Thyroid gland (tissue), 4 donors: ENCODE measurements at regions not wholly inside any gene's neighbourhood (a gene's known extent, or its start where the extent isn't known, plus 50 kb on each side); places are given as distances from the start of the nearest gene placed in this dataset.
A peak's percentile ranks its signal among the peaks of the same experiment; 100 is the strongest.

Experiments used
- DNase-seq, 2 donors: peaks; one replicate each; pipeline ENCODE4 v3.0.0-alpha.2; 2019
- H3K27ac ChIP-seq, 3 donors: fragments of 200-600 bp; sonication (generic); 1 replicate in 2 of 3; 2 replicates in 1 of 3; pipeline ENCODE4 v1.5.1; 2016 to 2019; ENCODE audit warnings: mild to moderate bottlenecking in 1 of 3, moderate library complexity in 1 of 3
- H3K27me3 ChIP-seq: fragments of 200-600 bp; sonication (generic); one replicate; pipeline ENCODE4 v1.5.1; 2019
- H3K36me3 ChIP-seq, 2 donors: fragments of 200-600 bp; sonication (generic); one replicate each; pipeline ENCODE4 v1.5.1; 2016 to 2019
- H3K4me1 ChIP-seq, 2 donors: fragments of 200-600 bp; sonication (generic); one replicate each; pipeline ENCODE4 v1.5.1; 2017 to 2019
- H3K4me3 ChIP-seq, 3 donors: fragments of 200-600 bp; sonication (generic); replicated peaks in 1 of 3; 1 replicate in 2 of 3; 2 replicates in 1 of 3; pipeline ENCODE4 v1.5.1; 2016; ENCODE audit warnings: mild to moderate bottlenecking in 1 of 3
- H3K9me3 ChIP-seq: fragments of 200-600 bp; sonication (generic); one replicate; pipeline ENCODE4 v1.5.1; 2017
- POLR2A ChIP-seq, 2 donors: fragments of 450-650 bp; IDR thresholded peaks; one replicate each; pipeline ENCODE4 v1.6.1; 2017; ENCODE audit warnings: antibody characterized with exemption in 2 of 2, mild to moderate bottlenecking in 2 of 2, moderate library complexity in 1 of 2
- WGBS, 2 donors: methylation state at CpG; one replicate each; pipeline ENCODE4 v1.1.5; 2017; 5-methylcytosine and 5-hydroxymethylcytosine counted together
- intact Hi-C: fragments of 100-400 bp; cut with DNase I; formaldehyde crosslinking; loops from one replicate; pipeline ENCODE4 v1.15.1; 2023
- TF ChIP-seq, protein P1 (sequence below), 6 experiments: fragments of 200-600 bp in 3 of 6; fragments of 450-650 bp in 3 of 6; sonication (generic) in 3 of 6; IDR thresholded peaks; one replicate each; pipeline ENCODE4 v1.5.1; 2016 to 2019; ENCODE audit warnings: antibody characterized with exemption in 6 of 6, mild to moderate bottlenecking in 2 of 6, inconsistent platforms in 1 of 6, moderate library complexity in 1 of 6

DNA sequence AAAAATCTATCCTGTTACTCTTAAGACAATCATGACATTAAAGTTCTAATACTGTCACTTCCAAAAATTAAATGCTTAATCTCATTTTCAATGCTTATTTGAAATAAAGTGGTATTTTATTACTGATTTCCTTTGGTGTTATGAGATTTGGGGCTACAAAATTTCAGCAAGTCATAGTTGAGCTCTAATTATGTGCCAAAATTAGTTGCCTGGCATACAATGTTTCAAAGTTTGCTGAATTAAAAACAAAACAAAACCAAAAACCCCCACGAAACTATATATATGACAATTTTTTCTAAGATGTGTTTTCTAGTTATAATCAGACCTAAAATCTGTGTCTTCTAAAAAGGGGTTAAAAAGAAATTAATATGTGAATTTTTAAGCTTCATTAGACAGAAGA lies 62.2 kb downstream of the KCNRG start:
- no peak overlapping the region for H3K4me3 ChIP-seq
- intact Hi-C loops, result no loop called here
- H3K4me1 ChIP-seq, result no peaks in the 10 kb centered on the region
- H3K9me3 ChIP-seq, result no peaks in the 10 kb centered on the region
- H3K27ac ChIP-seq, result peak overlapping the region in 2 of 3 donors; percentile 8
- no peaks in the 10 kb centered on the region for H3K36me3 ChIP-seq
- TF ChIP-seq, protein P1, sequence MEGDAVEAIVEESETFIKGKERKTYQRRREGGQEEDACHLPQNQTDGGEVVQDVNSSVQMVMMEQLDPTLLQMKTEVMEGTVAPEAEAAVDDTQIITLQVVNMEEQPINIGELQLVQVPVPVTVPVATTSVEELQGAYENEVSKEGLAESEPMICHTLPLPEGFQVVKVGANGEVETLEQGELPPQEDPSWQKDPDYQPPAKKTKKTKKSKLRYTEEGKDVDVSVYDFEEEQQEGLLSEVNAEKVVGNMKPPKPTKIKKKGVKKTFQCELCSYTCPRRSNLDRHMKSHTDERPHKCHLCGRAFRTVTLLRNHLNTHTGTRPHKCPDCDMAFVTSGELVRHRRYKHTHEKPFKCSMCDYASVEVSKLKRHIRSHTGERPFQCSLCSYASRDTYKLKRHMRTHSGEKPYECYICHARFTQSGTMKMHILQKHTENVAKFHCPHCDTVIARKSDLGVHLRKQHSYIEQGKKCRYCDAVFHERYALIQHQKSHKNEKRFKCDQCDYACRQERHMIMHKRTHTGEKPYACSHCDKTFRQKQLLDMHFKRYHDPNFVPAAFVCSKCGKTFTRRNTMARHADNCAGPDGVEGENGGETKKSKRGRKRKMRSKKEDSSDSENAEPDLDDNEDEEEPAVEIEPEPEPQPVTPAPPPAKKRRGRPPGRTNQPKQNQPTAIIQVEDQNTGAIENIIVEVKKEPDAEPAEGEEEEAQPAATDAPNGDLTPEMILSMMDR (IDR thresholded peaks at IDR 0.05), result no peak
- TF ChIP-seq POLR2A (IDR thresholded peaks at IDR 0.05), result no peak
- WGBS, 2 donors, result 72 to 86% methylated on average over 1 of the region's 1 CpG
- DNase-seq, result no peak
- no peaks in the 10 kb centered on the region for H3K27me3 ChIP-seq

DNA sequence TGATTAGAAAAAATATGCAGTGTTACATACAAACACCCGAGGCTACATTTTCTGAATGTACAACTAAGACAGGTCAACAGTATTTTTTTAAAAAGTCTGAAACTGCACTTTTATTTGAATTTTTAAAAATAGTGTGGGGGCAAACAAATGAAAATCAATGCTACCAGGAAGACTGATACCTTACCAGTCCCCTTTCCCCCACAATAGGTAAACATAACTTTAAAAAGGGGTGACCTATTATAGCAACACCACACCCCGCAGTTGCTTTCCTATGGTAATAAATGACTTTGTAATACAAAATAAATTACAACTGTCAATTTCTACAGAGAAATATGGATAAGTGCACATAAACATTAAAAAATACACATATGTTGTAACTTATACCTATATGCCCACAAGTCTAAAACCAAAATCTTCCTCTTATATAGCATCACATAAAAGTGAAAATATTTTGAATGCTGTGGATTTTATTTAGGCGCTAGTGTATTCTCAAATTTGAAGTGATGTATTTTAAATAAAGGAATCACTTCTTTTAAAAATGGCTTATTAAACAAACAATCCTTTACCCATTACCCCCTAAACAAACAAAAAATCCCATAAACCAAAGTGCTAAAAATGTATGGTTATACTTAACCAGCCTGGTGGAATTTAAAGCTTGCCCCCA lies 63.1 kb downstream of the KCNRG start:
- Histone ChIP-seq H3K27me3 (no peaks in the 10 kb centered on the region), H3K4me3 (no peak overlapping the region), H3K27ac (no peak overlapping the region), H3K36me3 (no peaks in the 10 kb centered on the region), H3K9me3 (no peaks in the 10 kb centered on the region), H3K4me1 (peaks cover 0 to 8% of the 10 kb centered on the region in 2 donors)
- WGBS, 2 donors, result 85 to 88% methylated on average over 3 of the region's 3 CpGs
- DNase-seq, result no peak
- TF ChIP-seq, protein P1 (IDR thresholded peaks at IDR 0.05), result no peak
- TF ChIP-seq POLR2A (IDR thresholded peaks at IDR 0.05), result no peak
- intact Hi-C loops, result no loop called here

DNA sequence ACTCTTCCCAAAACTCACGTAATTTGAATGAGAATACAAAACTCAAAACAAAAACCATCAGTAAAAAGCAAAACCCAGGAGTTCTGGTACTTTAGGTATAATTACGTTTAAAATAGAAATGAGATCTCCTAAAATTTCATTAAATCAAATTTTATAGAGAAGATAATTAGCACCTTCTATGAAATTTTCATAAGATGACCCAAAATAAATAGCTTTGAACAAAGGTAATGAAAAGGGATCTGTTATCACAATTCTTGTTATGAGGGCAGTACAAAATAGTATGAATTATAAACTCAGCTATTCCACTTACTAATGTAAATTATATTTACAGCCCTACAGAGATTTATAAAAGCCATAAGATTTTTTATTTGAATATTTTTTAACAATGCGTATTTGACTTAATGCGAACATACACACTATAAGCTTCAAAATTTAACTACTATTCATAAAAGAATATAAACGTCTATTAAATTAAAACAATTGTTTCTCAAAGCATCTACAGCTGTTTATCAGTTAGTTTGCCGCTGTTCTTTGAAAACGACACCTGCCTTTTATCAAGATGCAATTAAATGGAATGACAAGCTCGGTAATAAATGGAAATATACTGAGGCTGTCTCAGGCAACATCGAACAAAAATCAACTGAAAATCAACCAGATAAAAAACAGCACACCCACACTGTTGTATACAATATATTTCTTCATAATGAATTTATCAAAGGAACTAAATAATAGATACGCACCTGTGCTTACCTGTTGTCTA lies 63.8 kb downstream of the KCNRG start:
- no peak for TF ChIP-seq POLR2A (IDR thresholded peaks at IDR 0.05)
- TF ChIP-seq, protein P1 (IDR thresholded peaks at IDR 0.05), result no peak
- Histone ChIP-seq H3K27me3 (no peaks in the 10 kb centered on the region), H3K4me3 (no peak overlapping the region), H3K27ac (peak overlapping the region in 1 of 3 donors; percentile 76), H3K4me1 (peaks cover 0 to 11% of the 10 kb centered on the region in 2 donors), H3K9me3 (no peaks in the 10 kb centered on the region), H3K36me3 (no peaks in the 10 kb centered on the region)
- 72 to 79% methylated on average over 10 of the region's 10 CpGs for WGBS, 2 donors
- intact Hi-C loops, result no loop called here
- no peak for DNase-seq

DNA sequence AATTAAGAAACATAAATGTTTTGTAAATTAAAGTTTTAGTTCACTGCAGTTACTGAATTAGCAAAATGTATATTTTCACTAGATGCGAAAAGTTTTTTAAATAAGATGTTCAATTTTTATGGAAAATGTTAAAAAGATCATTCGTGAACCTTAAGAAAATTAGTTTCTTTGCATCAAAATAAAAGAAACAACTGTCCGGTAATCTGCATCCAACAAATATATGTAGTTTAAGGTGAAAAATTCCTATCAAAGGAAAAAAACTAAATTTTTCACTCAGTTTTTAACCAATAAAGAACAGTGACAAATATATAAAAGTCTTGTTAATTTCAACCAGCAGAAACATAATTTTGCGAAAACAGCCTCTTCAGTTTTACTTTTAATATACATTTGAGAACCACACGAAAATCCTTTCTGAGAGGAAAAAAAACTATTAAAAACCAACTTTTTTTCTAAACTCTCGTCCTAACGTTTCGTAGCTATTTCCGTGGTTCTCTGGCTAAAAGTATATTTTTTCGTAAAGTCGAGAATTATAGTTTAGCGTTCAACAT lies 64.5 kb downstream of the KCNRG start:
- H3K27me3 ChIP-seq, result no peaks in the 10 kb centered on the region
- 43 to 50% methylated on average over 12 of the region's 12 CpGs for WGBS, 2 donors

More for the DNA sequence above, 64.5 kb downstream of the KCNRG start:
- intact Hi-C loops, result loop anchor here (5.0 to 10.0 kb wide), 2 partner anchors 48 to 85 kb away; partner anchors contain the start of gene TRIM13
- Histone ChIP-seq H3K4me3 (peak overlapping the region in 1 of 3 donors; percentile 69), H3K36me3 (no peaks in the 10 kb centered on the region), H3K27ac (peak overlapping the region; percentile 34 to 91 (median 76)), H3K9me3 (no peaks in the 10 kb centered on the region), H3K4me1 (peaks cover 0 to 11% of the 10 kb centered on the region in 2 donors)
- TF ChIP-seq, protein P1 (IDR thresholded peaks at IDR 0.05), result no peak
- TF ChIP-seq POLR2A (IDR thresholded peaks at IDR 0.05), result no peak
- DNase-seq, result no peak
